ENCODE measurements at regions not wholly inside any gene's neighbourhood (a gene's known extent, or its start where the extent isn't known, plus 50 kb on each side); places are given as distances from the start of the nearest gene placed in this dataset.
"Not testable (repeated sequence)": the region's sequence is repeated elsewhere in the genome, so short reads cannot be mapped to it uniquely, and the experiment has no call there.

- no peaks in the 10 kb centered on the region for H3K4me1 Mint-ChIP-seq (ENCODE audit: low read depth in 2 of 2)
- no peak overlapping the region for H3K4me3 Mint-ChIP-seq
- H3K27me3 Mint-ChIP-seq = peaks cover 0 to 4% of the 10 kb centered on the region in 2 donors
- no peak for DNase-seq (ENCODE audit: low spot score)
- no peaks in the 10 kb centered on the region for H3K36me3 Mint-ChIP-seq
- ATAC-seq = no peak
- no peak overlapping the region for H3K27ac Mint-ChIP-seq
- no peaks in the 10 kb centered on the region for H3K9me3 Mint-ChIP-seq
These were observed 51.6 kb upstream of the CNTLN start for GRCh38 chr9:17083258-17083657.

GRCh38 chr9:17082343-17083064 lies 52.3 kb upstream of the CNTLN start:
- Mint-ChIP-seq H3K4me3 (no peak overlapping the region), H3K36me3 (no peaks in the 10 kb centered on the region), H3K27me3 (peaks cover 0 to 4% of the 10 kb centered on the region in 2 donors)

GRCh38 chr9:17081814-17082213 lies 53.0 kb upstream of the CNTLN start:
- ATAC-seq = no peak
- no peak overlapping the region for H3K4me3 Mint-ChIP-seq
- no peaks in the 10 kb centered on the region for H3K36me3 Mint-ChIP-seq
- H3K27ac Mint-ChIP-seq = no peak overlapping the region
- H3K27me3 Mint-ChIP-seq = peaks cover 0 to 4% of the 10 kb centered on the region in 2 donors
- H3K4me1 Mint-ChIP-seq (ENCODE audit: low read depth in 2 of 2) = no peaks in the 10 kb centered on the region
- no peaks in the 10 kb centered on the region for H3K9me3 Mint-ChIP-seq
- no peak for DNase-seq (ENCODE audit: low spot score)

More at GRCh38 chr9:17082343-17083064, 52.3 kb upstream of the CNTLN start:
- no peak for ATAC-seq
- H3K9me3 Mint-ChIP-seq = no peaks in the 10 kb centered on the region
- H3K4me1 Mint-ChIP-seq (ENCODE audit: low read depth in 2 of 2) = no peaks in the 10 kb centered on the region
- H3K27ac Mint-ChIP-seq = no peak overlapping the region
- no peak for DNase-seq (ENCODE audit: low spot score)

- no peak overlapping the region for H3K27ac Mint-ChIP-seq
- H3K4me1 Mint-ChIP-seq (ENCODE audit: low read depth in 2 of 2) = no peaks in the 10 kb centered on the region
- H3K36me3 Mint-ChIP-seq = no peaks in the 10 kb centered on the region
- DNase-seq (ENCODE audit: low spot score) (no peak), ATAC-seq (no peak)
- no peak overlapping the region for H3K4me3 Mint-ChIP-seq
- no peaks in the 10 kb centered on the region for H3K9me3 Mint-ChIP-seq
- H3K27me3 Mint-ChIP-seq = peaks cover 0 to 4% of the 10 kb centered on the region in 2 donors
These were observed 53.5 kb upstream of the CNTLN start for GRCh38 chr9:17081351-17081750.

GRCh38 chr9:17075758-17076485 lies 58.9 kb upstream of the CNTLN start:
- Mint-ChIP-seq H3K27me3 (peaks cover 5% of the 10 kb centered on the region in 2 donors), H3K36me3 (no peaks in the 10 kb centered on the region), H3K27ac (no peak overlapping the region), H3K4me1 (ENCODE audit: low read depth in 2 of 2) (no peaks in the 10 kb centered on the region), H3K9me3 (no peaks in the 10 kb centered on the region), H3K4me3 (no peak overlapping the region)
- ATAC-seq = no peak
- no peak for DNase-seq (ENCODE audit: low spot score)

DNA sequence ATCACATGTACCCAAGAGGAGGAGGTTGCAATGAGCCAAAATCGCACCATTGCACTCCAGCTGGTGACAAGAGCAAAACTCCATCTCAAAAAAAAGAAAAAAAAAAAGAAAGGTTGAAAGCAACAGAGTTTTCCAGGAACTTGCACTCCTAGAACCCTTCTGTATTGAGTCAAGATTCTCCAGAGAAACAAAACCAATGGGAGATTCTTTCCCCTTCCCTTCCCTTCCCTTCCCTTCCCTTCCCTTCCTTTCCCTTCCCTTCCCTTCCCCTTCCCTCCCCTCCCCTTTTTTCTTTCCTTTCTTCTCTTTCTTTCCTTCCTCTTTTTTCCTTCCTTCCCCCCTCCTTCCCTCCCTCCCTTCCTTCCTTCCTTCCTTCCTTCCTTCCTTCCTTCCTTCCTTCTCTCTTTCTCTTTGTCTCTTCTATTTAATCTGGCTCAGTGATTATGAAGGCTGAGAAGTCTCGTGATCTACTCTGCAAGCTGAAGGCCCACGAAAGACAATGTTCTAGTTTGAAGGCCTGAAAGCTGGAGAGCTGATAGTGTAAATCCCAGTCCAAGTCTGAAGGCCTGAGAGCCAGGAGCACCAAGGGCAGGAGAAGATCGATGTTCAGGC lies 59.6 kb upstream of the CNTLN start:
- Mint-ChIP-seq H3K27ac (no peak overlapping the region), H3K36me3 (no peaks in the 10 kb centered on the region), H3K9me3 (no peaks in the 10 kb centered on the region), H3K4me3 (no peak overlapping the region), H3K27me3 (peaks cover 5% of the 10 kb centered on the region in 2 donors), H3K4me1 (ENCODE audit: low read depth in 2 of 2) (no peaks in the 10 kb centered on the region)
- DNase-seq (ENCODE audit: low spot score) (no peak), ATAC-seq (no peak)

DNA sequence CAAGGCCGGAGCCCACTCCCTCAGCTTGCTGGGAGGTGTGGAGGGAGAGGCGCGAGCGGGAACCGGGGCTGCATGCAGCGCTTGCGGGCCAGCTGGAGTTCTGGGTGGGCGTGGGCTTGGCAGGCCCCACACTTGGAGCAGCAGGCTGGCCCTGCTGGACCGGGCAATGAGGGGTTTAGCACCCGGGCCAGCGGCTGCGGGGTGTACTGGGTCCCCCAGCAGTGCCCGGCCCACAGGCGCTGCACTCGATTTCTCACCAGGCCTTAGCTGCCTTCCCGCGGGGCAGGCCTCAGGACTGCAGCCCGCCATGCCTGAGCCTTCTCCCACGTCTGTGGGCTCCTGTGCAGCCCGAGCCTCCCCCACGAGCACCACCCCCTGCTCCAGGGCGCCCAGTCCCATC lies 62.3 kb upstream of the CNTLN start:
- H3K4me3 Mint-ChIP-seq; ATAC-seq; H3K4me1 Mint-ChIP-seq (ENCODE audit: low read depth in 2 of 2); DNase-seq (ENCODE audit: low spot score); H3K27ac Mint-ChIP-seq; H3K9me3 Mint-ChIP-seq; H3K36me3 Mint-ChIP-seq: not testable (repeated sequence)
- H3K27me3 Mint-ChIP-seq = peaks cover 16 to 20% of the 10 kb centered on the region in 2 donors

DNA sequence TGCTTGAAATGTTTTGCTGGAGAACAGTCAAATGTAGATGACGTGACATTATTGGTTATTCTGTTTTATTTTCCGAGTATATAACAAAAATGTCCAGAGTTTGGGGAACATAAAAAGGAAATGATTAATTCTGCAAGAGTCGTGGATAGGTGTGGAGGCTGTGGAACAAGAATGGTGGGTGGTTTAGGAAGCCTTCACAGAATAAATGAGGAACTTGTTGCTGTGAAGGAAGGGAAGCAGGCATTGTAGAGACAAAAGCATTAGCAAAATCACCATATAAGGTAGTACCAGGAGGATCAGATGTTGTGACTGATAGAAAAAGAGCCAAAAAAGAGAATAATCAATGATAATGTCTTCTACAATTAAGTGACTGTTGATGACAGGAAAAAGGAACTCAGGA lies 66.2 kb upstream of the CNTLN start:
- H3K9me3 Mint-ChIP-seq = no peaks in the 10 kb centered on the region
- H3K27me3 Mint-ChIP-seq = peaks cover 17 to 20% of the 10 kb centered on the region in 2 donors
- no peak overlapping the region for H3K4me3 Mint-ChIP-seq
- no peaks in the 10 kb centered on the region for H3K36me3 Mint-ChIP-seq
- ATAC-seq (no peak), DNase-seq (ENCODE audit: low spot score) (no peak)
- no peak overlapping the region for H3K27ac Mint-ChIP-seq
- H3K4me1 Mint-ChIP-seq (ENCODE audit: low read depth in 2 of 2) = no peaks in the 10 kb centered on the region

GRCh38 chr9:17065062-17065461 lies 69.8 kb upstream of the CNTLN start:
- Mint-ChIP-seq H3K4me1 (ENCODE audit: low read depth in 2 of 2) (no peaks in the 10 kb centered on the region), H3K27me3 (peaks cover 15 to 18% of the 10 kb centered on the region in 2 donors), H3K36me3 (no peaks in the 10 kb centered on the region), H3K9me3 (no peaks in the 10 kb centered on the region), H3K4me3 (no peak overlapping the region), H3K27ac (no peak overlapping the region)
- DNase-seq (ENCODE audit: low spot score) (no peak), ATAC-seq (no peak)

DNA sequence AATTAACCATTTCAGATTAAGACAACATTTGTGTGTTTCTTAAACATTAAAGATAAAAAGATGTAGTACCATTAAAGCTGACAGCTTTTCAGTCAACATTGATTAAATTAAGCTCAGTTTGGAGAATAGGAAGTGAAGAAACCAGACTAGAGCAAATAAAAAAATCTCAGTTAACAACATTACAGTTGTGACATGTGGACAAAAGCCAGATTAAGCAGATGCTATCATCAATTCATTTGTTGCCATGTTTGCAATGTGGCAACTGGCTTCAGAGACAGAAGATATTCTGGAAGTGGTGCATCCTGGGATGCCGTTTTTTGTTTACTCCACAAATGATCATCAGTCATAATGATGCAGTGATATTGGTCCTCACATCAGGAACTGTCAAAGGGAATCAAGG lies 70.3 kb upstream of the CNTLN start:
- Mint-ChIP-seq H3K27ac (no peak overlapping the region), H3K9me3 (no peaks in the 10 kb centered on the region), H3K4me3 (no peak overlapping the region), H3K27me3 (peaks cover 12 to 19% of the 10 kb centered on the region in 2 donors), H3K4me1 (ENCODE audit: low read depth in 2 of 2) (no peaks in the 10 kb centered on the region), H3K36me3 (no peaks in the 10 kb centered on the region)
- DNase-seq (ENCODE audit: low spot score) = no peak
- ATAC-seq = no peak

DNA sequence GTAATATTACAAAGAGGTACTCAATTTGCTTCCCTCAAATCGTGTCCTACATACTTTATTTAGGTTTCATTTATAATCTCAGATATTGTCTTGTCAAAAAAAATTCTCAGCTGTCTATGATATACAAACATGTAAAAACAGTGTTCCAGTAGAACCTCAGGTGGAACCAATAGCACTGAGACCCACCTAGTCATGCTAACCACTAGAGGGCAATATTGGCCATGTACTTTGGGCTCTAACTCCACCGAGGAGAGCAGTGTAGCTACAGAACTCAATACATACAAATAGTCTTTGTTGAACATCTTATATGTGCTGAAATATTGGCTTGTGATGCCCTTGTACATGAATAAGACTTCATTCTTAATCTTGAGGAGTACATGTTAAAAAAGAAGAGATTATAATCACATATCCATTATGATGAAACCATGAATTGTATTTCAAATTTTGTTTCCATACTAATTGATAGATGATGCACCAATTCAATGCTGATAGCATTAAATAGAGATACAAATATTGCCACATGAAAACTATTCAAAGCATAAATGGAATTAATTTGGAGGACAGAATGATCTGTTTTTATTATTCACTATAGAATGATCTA lies 71.2 kb upstream of the CNTLN start:
- H3K36me3 Mint-ChIP-seq = no peaks in the 10 kb centered on the region
- no peaks in the 10 kb centered on the region for H3K9me3 Mint-ChIP-seq
- no peak overlapping the region for H3K27ac Mint-ChIP-seq
- H3K4me3 Mint-ChIP-seq = no peak overlapping the region
- DNase-seq (ENCODE audit: low spot score) (no peak), ATAC-seq (peak; percentile 70)
- peaks cover 4 to 14% of the 10 kb centered on the region in 2 donors for H3K27me3 Mint-ChIP-seq
- H3K4me1 Mint-ChIP-seq (ENCODE audit: low read depth in 2 of 2) = no peaks in the 10 kb centered on the region

DNA sequence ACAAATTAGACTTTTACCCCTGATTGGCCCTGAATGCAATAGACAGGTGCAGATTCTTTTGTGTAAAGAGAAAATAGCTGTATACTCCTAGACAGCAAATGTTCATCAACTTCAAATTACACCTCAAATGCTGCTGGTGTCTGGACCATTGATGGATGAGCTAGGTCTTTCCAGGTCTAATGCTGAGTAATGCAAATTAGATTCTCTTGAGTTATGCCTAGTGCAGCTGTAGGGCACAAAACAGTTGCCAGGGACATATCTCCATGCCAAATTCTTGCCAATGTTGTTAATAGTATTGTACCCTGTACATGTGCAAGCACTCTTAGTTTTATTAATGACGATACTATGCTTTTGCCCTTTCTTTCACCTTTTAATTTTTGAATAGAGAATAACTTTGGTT lies 72.3 kb upstream of the CNTLN start:
- no peaks in the 10 kb centered on the region for H3K9me3 Mint-ChIP-seq
- DNase-seq (ENCODE audit: low spot score) = no peak
- no peaks in the 10 kb centered on the region for H3K4me1 Mint-ChIP-seq (ENCODE audit: low read depth in 2 of 2)
- H3K36me3 Mint-ChIP-seq = no peaks in the 10 kb centered on the region
- peaks cover 0 to 7% of the 10 kb centered on the region in 2 donors for H3K27me3 Mint-ChIP-seq
- ATAC-seq = no peak
- H3K4me3 Mint-ChIP-seq = no peak overlapping the region
- H3K27ac Mint-ChIP-seq = no peak overlapping the region

GRCh38 chr9:17060450-17060849 lies 74.4 kb upstream of the CNTLN start:
- Mint-ChIP-seq H3K27me3 (peaks cover 0 to 7% of the 10 kb centered on the region in 2 donors), H3K9me3 (no peaks in the 10 kb centered on the region), H3K36me3 (no peaks in the 10 kb centered on the region), H3K4me3 (no peak overlapping the region), H3K4me1 (ENCODE audit: low read depth in 2 of 2) (no peaks in the 10 kb centered on the region), H3K27ac (no peak overlapping the region)
- ATAC-seq = no peak
- DNase-seq (ENCODE audit: low spot score) = no peak

DNA sequence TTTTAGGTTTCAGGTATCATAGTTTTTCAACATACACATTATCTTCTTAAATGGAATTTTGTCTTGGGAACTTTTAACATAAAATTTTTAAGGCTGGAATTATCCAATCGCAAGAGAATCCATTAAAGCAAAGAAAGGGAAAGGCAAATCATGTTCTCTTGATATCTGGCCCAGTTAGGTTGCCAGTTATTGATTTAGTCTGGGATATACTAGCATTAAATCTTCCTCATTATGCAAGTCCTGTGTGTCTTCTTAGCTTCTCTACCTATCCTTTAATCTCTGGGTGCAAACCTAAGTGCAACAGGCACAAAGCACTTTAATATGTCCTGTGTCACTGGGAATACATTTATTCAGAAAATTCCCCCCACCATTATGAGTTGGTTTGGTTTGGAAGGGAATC lies 75.4 kb upstream of the CNTLN start:
- no peak for ATAC-seq
- Mint-ChIP-seq H3K27me3 (peaks cover 0 to 11% of the 10 kb centered on the region in 2 donors), H3K4me3 (no peak overlapping the region), H3K9me3 (no peaks in the 10 kb centered on the region), H3K36me3 (no peaks in the 10 kb centered on the region), H3K27ac (no peak overlapping the region), H3K4me1 (ENCODE audit: low read depth in 2 of 2) (no peaks in the 10 kb centered on the region)
- DNase-seq (ENCODE audit: low spot score) = no peak
